ENCODE measurements at regions not wholly inside any gene's neighbourhood (a gene's known extent, or its start where the extent isn't known, plus 50 kb on each side); places are given as distances from the start of the nearest gene placed in this dataset.
A peak's percentile ranks its signal among the peaks of the same experiment; 100 is the strongest.

DNA sequence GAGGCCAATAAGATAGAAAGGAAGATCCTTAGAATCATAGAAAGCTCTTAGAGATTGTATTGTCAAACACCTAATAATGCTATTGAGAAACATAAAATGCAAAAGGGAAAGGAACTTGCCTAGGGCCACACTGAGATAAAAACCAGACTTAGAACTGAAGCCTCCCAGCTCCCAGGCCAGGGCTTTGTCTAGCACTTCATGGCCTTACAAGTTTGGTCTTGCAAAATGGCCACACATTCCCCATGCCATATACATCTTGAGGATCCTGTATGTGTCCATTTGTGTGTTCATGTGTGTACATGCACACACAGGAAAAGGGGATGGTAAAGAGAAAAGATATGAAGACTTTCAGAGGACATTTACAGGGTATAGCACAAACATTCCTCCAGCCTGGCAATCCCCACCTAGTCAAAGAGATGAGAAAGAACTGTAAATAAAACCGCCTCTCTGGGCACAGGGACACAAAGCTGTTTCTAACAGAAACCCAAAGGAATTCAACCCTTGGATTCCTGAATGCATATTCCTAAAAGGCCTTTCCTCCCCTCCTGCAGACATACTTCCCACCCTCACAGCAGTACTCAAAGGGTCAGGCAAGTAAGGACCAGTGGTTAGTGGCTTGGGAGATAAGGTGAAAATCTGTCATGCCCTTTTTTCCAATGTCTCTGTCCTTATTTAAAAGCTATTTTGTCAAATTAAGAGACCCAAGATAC, 99.7 kb upstream of the KLHL29 start:
- no peak for TF ChIP-seq POLR2A (IDR thresholded peaks at IDR 0.05)
- TF ChIP-seq POLR2AphosphoS5 (IDR thresholded peaks at IDR 0.05), result peak; percentile 19
- Histone ChIP-seq H3K4me1 (replicated peaks) (no peaks in the 10 kb centered on the region), H3K27ac (peak overlapping the region in 1 of 2 donors; percentile 34), H3K27me3 (replicated peaks; ENCODE audit: insufficient read depth) (no peaks in the 10 kb centered on the region), H3K36me3 (no peaks in the 10 kb centered on the region), H3K4me3 (no peak overlapping the region), H3K9me3 (no peaks in the 10 kb centered on the region)
- intact Hi-C loops (cut with DNase I), result no loop called here
- 44% methylated on average over 1 of the region's 1 CpG for WGBS
- DNase-seq (ENCODE audit: low spot score), result no peak

DNA sequence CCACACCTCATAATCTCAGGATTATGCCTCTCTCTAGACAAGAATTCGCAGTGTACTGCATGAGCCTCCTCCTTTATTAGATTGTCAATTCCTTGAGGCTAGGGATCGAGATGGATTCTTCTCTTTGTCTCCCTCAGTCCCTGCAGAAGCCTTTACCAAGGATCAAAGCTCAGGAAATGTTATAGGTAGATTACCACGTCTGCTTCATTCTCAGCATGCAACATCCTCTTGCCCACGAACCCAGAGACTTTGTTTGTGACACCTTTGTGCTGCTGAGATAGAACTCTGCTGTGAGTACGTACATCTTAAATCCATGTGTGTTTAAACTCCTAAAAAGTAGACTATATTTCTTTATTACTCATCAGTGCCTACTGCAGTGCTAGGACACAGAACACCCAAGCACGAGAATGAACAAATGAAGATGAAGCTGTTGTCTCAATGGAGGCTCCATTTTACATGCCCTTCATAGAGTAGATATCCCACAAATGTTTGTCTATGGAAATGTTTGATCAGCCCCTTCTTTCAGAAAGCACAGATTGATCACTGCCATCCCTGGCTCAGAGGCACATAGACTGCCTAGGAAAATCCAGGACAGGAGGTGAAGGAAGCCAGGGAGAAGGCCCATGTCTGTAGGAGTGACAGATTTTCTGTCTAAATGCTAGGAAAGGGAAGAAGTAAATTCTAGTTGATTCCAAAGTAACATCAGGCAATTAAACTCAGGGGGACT, 98.8 kb upstream of the KLHL29 start:
- Histone ChIP-seq H3K4me3 (no peak overlapping the region), H3K27me3 (replicated peaks; ENCODE audit: insufficient read depth) (no peaks in the 10 kb centered on the region), H3K9me3 (no peaks in the 10 kb centered on the region), H3K4me1 (replicated peaks) (no peaks in the 10 kb centered on the region), H3K27ac (peak overlapping the region; percentile 34 to 53), H3K36me3 (no peaks in the 10 kb centered on the region)
- no peak for DNase-seq (ENCODE audit: low spot score)
- TF ChIP-seq, protein P1, sequence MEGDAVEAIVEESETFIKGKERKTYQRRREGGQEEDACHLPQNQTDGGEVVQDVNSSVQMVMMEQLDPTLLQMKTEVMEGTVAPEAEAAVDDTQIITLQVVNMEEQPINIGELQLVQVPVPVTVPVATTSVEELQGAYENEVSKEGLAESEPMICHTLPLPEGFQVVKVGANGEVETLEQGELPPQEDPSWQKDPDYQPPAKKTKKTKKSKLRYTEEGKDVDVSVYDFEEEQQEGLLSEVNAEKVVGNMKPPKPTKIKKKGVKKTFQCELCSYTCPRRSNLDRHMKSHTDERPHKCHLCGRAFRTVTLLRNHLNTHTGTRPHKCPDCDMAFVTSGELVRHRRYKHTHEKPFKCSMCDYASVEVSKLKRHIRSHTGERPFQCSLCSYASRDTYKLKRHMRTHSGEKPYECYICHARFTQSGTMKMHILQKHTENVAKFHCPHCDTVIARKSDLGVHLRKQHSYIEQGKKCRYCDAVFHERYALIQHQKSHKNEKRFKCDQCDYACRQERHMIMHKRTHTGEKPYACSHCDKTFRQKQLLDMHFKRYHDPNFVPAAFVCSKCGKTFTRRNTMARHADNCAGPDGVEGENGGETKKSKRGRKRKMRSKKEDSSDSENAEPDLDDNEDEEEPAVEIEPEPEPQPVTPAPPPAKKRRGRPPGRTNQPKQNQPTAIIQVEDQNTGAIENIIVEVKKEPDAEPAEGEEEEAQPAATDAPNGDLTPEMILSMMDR (IDR thresholded peaks at IDR 0.05), result no peak
- TF ChIP-seq POLR2A (IDR thresholded peaks at IDR 0.05), result no peak
- TF ChIP-seq POLR2AphosphoS5 (IDR thresholded peaks at IDR 0.05), result no peak
- intact Hi-C loops (cut with DNase I), result no loop called here
- WGBS, result 75% methylated on average over 6 of the region's 6 CpGs

DNA sequence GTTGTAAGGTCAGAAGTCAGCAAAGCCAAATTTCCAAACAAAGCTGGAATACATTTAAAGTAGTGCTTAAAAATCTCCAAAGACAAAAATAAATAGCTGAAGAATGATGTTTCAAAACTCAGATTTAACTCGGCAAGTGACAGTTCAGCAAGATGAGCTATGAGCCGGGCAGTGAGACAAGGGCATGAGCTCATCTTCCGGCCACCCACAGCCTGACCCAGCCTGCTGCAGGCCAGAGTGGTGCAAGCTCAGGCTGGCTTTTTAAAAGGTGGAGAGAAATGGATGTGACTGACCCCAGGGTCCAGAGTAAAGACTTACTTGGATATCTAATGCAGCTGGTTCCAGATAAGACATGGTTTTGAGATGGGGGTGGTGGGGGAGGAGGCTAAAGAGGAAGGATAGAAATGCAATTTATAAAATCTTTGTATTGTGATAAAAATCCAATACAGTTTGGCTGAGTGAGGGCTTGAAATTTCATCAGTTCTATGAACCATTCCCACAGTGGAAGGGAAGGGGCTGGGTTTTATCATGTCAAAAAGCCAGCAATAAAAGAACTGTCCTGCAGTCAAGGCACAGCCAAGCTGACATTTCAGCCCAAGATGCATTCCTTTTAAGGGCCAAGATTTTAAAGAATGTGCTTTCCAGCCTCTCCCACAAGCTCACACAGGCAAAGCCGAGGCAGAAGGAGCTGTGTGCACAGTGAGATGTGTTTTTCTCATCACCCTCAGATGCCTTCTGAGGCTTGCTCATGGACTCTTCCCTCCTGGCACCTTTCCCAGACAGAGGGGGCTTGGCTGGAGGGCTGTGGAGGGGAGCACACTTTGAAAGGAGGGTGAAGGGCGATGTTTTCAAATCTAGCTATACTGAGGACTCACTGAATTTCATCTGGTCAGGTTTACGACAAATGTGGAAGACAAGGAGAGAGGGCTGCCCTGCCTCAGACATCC, 97.9 kb upstream of the KLHL29 start:
- Histone ChIP-seq H3K27me3 (replicated peaks; ENCODE audit: insufficient read depth) (no peaks in the 10 kb centered on the region), H3K4me3 (no peak overlapping the region), H3K9me3 (no peaks in the 10 kb centered on the region), H3K36me3 (no peaks in the 10 kb centered on the region), H3K4me1 (replicated peaks) (no peaks in the 10 kb centered on the region), H3K27ac (peak overlapping the region; percentile 34 to 53)
- peak; percentile 69 for TF ChIP-seq POLR2AphosphoS5 (IDR thresholded peaks at IDR 0.05)
- TF ChIP-seq POLR2A (IDR thresholded peaks at IDR 0.05), result no peak
- intact Hi-C loops (cut with DNase I), result no loop called here
- peak; percentile 43 for DNase-seq (ENCODE audit: low spot score)
- WGBS, result 37% methylated on average over 6 of the region's 6 CpGs

DNA sequence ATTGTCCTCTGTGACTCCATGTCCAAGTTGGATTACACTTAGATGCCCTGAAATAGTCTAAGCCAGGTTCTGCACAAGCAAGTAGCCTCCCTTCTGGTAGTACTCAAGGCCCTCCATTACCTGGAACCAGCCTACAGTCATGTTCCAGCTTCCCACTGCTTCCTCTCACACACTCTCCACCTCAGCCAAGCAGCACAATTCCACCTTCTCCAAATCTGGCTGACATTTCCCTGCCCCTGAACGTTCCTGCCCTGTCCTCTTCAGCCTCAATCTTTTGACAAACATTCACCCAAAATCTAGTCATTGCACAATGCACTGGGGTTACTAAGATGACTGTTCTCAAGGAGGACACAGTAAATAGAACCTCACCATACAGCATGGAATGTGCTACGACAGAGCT, 95.3 kb upstream of the KLHL29 start:
- WGBS, result 87% methylated on average over 2 of the region's 2 CpGs
- Histone ChIP-seq H3K27ac (no peak overlapping the region), H3K4me3 (no peak overlapping the region), H3K9me3 (no peaks in the 10 kb centered on the region), H3K4me1 (replicated peaks) (no peaks in the 10 kb centered on the region), H3K27me3 (replicated peaks; ENCODE audit: insufficient read depth) (no peaks in the 10 kb centered on the region), H3K36me3 (no peaks in the 10 kb centered on the region)
- TF ChIP-seq POLR2AphosphoS5 (IDR thresholded peaks at IDR 0.05) (no peak), POLR2A (IDR thresholded peaks at IDR 0.05) (no peak)
- TF ChIP-seq, protein P1 (IDR thresholded peaks at IDR 0.05), result no peak
- intact Hi-C loops (cut with DNase I), result no loop called here
- DNase-seq (ENCODE audit: low spot score), result no peak

DNA sequence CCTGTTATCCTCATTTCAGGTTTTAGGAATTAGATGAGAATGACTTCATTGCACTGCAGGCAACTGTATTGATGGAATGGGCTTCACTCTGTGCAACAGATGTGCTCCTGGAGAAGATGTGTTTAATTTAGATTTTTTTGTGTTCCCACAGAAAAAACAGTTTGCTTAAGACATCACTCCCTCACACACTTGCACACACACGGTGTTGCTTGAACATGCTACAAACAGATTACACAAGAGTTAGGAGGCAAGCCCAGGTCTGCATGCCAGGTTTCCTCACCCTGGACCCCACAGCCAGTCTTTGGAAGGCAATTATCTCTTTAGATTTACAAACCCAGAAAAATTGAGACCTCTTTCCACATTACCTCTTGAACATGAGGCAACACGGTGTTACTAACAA, 93.7 kb upstream of the KLHL29 start:
- Histone ChIP-seq H3K36me3 (no peaks in the 10 kb centered on the region), H3K4me3 (no peak overlapping the region), H3K27me3 (replicated peaks; ENCODE audit: insufficient read depth) (no peaks in the 10 kb centered on the region), H3K9me3 (no peaks in the 10 kb centered on the region), H3K4me1 (replicated peaks) (no peaks in the 10 kb centered on the region), H3K27ac (no peak overlapping the region)
- DNase-seq (ENCODE audit: low spot score), result no peak
- TF ChIP-seq POLR2AphosphoS5 (IDR thresholded peaks at IDR 0.05) (no peak), POLR2A (IDR thresholded peaks at IDR 0.05) (no peak)
- TF ChIP-seq, protein P1 (IDR thresholded peaks at IDR 0.05), result no peak
- WGBS, result 20% methylated on average over 2 of the region's 2 CpGs
- intact Hi-C loops (cut with DNase I), result no loop called here
